GM12891 (cell line): ENCODE measurements at regions not wholly inside any gene's neighbourhood (a gene's known extent, or its start where the extent isn't known, plus 50 kb on each side); places are given as distances from the start of the nearest gene placed in this dataset.

Experiments
- DNase-seq: peaks from one replicate; pipeline ENCODE4 v3.0.0; 2011; ENCODE audit warnings: low spot score; ENCODE audit not compliant: insufficient read length
- FAIRE-seq: peaks from 2 replicates; lab custom pipeline; 2011; peaks lifted over from hg19 to GRCh38; lab: Jason Lieb, UNC
- PAX5 ChIP-seq: IDR thresholded peaks from 2 replicates; pipeline ENCODE4 v1.6.1; 2011; ENCODE audit warnings: low read length, moderate library complexity, mild to moderate bottlenecking; ENCODE audit not compliant: insufficient read depth, severe bottlenecking
- POLR2A ChIP-seq: IDR thresholded peaks from 2 replicates; pipeline ENCODE4 v1.6.1; 2011; ENCODE audit warnings: low read depth, low read length, control low read depth
- POLR2AphosphoS5 ChIP-seq: IDR thresholded peaks from 2 replicates; pipeline ENCODE4 v1.6.1; 2011; ENCODE audit warnings: low read depth, low read length, control low read depth
- POU2F2 ChIP-seq: IDR thresholded peaks from 2 replicates; pipeline ENCODE4 v1.6.1; 2011; ENCODE audit warnings: low read depth, mild to moderate bottlenecking, control low read depth, low read length, moderate library complexity
- SPI1 ChIP-seq: IDR thresholded peaks from 2 replicates; pipeline ENCODE4 v1.6.1; 2011; ENCODE audit warnings: low read depth, low read length, control low read depth
- TAF1 ChIP-seq: IDR thresholded peaks from 2 replicates; pipeline ENCODE4 v1.6.1; 2011; ENCODE audit warnings: low read depth, low read length, control low read depth

DNA sequence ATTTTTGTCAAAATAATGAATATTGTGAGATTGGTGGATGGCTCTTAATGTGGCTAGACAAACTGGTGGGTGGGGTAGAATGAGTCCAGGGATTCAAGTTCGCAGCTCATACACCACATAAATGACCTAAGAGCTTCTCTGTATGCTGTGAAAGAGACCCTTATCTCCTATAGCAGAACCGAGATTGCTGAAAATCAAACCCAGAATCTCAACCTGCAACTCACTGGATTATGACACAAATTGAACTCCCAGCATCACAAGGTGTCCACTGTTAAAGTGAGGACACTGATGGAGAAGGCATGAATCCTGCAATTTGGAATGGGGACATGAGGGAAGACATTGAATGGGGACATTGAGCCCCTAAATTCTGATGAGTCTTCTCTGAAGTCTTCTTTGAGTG, 51.3 kb upstream of the CNKSR3 start:
- DNase-seq (no peak), FAIRE-seq (no peak)
- TF ChIP-seq TAF1: no peak
- TF ChIP-seq POLR2AphosphoS5: no peak
- TF ChIP-seq POLR2A: no peak
- TF ChIP-seq PAX5: no peak
- no peak for TF ChIP-seq POU2F2
- no peak for TF ChIP-seq SPI1

DNA sequence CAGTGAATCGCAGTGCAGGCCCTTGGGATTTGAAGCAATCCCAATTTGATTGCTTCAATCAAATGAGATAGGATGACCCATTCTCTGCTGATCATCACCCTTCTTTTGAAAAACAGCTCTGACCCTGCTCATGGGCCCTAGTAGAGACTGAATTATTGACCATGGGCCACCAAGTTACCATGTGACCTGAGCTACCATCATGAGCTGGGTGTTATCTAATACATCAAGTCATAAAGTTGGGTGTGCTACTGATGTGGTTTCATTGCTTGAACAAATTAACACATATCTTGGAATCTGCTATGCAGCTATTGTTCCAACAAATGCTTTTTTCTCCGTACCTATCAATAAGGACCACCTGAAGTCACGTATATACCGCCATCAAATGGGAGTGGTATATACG, 54.8 kb upstream of the CNKSR3 start:
- DNase-seq: no peak
- FAIRE-seq: no peak
- TF ChIP-seq POLR2AphosphoS5: no peak
- no peak for TF ChIP-seq POLR2A
- no peak for TF ChIP-seq TAF1
- TF ChIP-seq SPI1: no peak
- no peak for TF ChIP-seq PAX5
- TF ChIP-seq POU2F2: no peak

DNA sequence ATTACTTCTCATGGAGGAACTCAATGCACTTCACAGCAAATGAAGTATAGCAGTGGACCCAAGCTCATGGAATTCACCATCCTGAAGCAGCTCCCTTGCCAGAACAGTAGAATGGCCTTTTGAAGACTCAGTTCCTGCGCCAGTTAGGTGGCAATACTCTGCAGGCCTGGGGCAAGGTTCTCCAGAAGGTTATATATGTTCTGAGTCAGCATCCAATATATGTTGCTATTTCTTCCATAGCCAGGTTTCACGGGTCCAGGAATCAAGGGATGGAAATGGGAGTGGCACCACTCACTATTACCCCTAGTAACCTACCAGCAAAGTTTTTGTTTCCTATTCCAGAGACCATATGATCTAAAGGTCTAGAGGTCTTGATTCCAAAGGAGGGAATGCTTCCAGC, 56.4 kb upstream of the CNKSR3 start:
- TF ChIP-seq POLR2AphosphoS5 (no peak), PAX5 (no peak), POLR2A (no peak), POU2F2 (no peak), TAF1 (no peak), SPI1 (no peak)
- DNase-seq (no peak), FAIRE-seq (no peak)

DNA sequence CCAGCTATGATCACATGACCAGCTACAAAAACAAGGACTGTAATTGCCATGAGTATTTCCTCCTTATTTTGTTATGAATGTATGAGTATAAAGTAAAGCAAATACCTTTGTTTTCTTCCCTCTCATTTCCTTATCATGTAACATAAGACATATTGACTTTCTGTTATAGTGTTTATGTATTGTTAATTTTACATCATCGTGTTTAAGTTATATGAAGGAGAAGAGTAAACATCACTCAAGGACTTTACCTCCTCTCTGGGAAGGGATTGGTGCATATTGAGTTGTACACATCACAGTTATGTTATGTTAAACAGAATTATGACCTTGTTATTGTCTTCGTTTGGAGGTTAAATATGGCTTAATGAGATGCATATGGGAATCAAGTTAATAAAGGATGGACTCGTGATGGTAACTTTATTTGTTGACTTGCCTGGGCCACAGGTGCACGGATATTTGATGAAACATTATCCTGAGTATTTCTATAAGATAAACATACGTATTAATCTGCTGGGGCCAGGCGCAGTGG, 57.3 kb upstream of the CNKSR3 start:
- TF ChIP-seq POLR2AphosphoS5 (no peak), TAF1 (no peak), SPI1 (no peak), POU2F2 (no peak), PAX5 (no peak), POLR2A (no peak)
- FAIRE-seq (no peak), DNase-seq (no peak)

DNA sequence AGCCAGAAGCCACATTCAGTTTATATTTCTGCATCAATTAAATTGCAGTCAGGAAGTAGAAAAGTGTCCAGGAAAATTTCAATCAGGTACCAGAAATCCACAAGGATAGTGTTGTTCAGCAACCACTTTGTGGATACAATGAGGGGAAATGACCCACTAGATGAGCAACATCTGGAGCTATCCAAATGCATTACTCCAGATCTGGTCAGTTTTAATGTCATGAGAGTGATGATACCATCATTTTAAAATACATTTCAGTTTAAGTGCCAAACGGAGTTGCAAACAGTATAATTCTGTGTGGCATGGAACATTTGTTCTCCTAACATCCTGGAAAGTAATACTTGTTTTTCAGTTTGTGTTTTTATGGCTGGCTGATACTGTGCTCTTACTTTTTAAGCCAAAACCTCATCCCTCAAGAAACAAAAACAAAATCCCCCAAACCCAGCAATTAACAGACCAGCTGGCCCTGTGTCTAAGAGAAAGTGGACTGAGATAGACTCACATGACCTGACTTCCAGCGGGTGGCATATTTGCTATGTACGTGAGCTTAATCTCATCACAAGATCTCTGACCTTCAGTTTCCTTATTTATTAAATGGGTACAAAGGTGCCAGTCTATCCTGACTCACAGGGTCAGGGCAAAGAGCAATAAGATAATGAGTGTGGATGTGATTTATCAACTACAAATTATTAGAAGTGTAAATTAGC, 58.8 kb upstream of the CNKSR3 start:
- no peak for FAIRE-seq
- no peak for DNase-seq
- TF ChIP-seq PAX5: no peak
- no peak for TF ChIP-seq POLR2AphosphoS5
- no peak for TF ChIP-seq POU2F2
- TF ChIP-seq TAF1: no peak
- TF ChIP-seq SPI1: no peak
- no peak for TF ChIP-seq POLR2A

DNA sequence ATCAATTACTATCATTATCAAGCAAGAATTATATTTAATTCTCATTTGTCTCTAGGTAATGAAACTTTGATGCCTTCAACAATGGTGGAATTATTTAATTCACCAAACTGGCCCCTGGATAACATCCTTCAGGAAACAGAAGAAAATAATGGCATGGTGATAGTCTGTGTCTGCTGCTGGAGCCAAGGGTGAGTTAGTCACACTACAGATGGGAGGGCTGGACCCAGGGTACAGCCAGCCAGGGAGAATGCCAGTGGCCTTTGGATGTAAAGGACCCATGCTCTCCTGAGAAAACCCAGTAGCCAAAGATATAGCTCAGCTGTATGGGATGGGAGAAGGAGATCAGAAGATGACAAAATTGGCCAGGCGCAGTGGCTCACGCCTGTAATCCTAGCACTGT, 60.0 kb upstream of the CNKSR3 start:
- no peak for TF ChIP-seq POU2F2
- no peak for TF ChIP-seq SPI1
- no peak for TF ChIP-seq POLR2AphosphoS5
- no peak for TF ChIP-seq TAF1
- FAIRE-seq (no peak), DNase-seq (no peak)

DNA sequence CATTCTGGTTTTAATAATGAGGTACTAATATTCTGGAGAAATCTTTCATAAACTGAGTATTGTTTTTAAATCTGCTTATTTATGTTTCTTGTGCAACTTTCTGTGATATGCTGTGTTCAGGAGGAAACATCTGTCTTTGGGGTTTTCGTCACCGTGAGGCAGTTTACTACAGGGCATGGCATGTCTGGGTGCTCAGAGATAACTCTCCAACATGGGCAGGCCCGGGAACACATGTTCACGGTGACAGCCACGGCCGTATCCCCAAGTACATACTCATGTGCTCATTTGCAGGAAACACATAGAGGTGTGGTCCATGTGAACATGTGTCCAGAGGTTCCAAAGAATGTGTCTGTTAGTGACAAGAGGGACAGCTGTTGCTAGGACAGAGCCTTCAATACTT, 62.1 kb upstream of the CNKSR3 start:
- DNase-seq (no peak), FAIRE-seq (no peak)
- TF ChIP-seq POLR2AphosphoS5 (no peak), TAF1 (no peak), PAX5 (no peak), POU2F2 (no peak), POLR2A (no peak), SPI1 (no peak)

DNA sequence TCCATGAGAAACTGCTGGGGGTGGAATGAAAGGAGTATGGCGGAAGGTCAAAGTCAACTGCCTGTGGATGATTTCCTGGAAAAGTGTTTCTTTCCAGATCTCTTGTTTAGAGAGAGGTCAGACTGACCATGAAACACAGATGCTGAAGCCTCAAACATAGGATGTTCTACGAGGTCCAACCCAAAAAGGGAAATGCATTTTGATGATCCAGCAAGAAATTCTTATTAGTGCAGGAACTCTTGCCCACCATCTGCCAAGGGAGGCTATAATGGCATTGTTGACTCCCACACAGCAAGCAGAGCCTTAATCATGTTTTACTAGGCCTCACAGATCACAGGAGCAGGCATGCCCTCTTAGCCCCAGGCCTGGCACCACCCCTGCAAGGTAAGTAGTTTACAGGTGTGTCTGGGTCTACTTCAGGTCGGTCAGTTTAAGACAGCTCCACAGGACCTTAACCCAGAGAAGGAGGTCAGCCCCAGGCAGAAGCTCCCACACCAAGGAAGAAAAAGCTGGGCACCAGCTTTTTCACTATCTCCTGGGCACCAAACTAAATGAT, 67.6 kb upstream of the CNKSR3 start:
- DNase-seq (no peak), FAIRE-seq (no peak)
- TF ChIP-seq POLR2AphosphoS5 (no peak), SPI1 (no peak), POLR2A (no peak), PAX5 (no peak), TAF1 (no peak), POU2F2 (no peak)

DNA sequence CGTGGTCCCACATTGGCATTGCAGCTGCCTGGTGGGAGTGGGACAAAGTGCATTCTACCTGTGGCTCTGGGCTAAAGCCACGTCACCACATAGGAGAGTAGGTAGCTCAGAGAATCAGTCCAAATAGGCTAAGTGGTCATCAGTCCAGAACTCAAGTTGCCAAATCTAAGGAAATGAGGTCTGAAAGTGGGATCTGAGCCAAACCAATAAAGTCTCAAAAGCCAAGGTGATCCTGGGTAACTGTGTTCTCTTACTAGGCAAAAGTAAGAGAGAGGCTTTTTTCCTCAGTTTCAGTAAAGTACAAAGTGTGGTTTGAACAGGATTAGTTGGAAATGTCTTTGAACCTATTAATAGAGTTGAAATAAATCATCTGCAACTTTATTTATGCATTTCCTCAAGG, 68.6 kb upstream of the CNKSR3 start:
- TF ChIP-seq POLR2AphosphoS5 (no peak), POLR2A (no peak), POU2F2 (no peak), TAF1 (no peak)
- FAIRE-seq (no peak), DNase-seq (no peak)

DNA sequence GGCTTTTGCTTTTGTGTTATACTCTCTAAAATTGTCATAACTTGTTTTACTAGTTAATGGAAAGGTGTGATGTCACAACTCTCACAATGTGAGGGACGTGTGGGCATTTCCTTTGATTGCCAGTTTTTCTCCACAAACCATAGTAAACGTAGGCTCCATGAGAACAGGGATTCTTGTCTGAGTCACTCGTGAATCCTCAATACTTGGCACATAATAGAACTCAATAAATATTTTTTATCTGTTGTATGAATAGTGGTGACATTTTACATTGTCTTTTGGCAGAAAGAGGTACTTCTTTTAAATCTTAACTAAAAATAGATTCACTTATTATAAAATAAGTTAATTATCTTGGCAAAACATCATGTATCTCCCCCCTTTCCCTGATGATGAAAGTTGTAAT, 69.0 kb upstream of the CNKSR3 start:
- no peak for FAIRE-seq
- DNase-seq: no peak
- TF ChIP-seq SPI1 (no peak), POU2F2 (no peak), POLR2A (no peak), POLR2AphosphoS5 (no peak), PAX5 (no peak), TAF1 (no peak)
